DMS53 treated with DMSO at 0.1 percent for 48 hours (cell line): ENCODE measurements at regions not wholly inside any gene's neighbourhood (a gene's known extent, or its start where the extent isn't known, plus 50 kb on each side); places are given as distances from the start of the nearest gene placed in this dataset.
"Not testable (repeated sequence)": the region's sequence is repeated elsewhere in the genome, so short reads cannot be mapped to it uniquely, and the experiment has no call there.

ENCODE experiments used
- DNase-seq: peaks from one replicate; lab custom pipeline; 2025; ENCODE audit not compliant: unreplicated experiment; lab: John Stamatoyannopoulos, UW

DNA sequence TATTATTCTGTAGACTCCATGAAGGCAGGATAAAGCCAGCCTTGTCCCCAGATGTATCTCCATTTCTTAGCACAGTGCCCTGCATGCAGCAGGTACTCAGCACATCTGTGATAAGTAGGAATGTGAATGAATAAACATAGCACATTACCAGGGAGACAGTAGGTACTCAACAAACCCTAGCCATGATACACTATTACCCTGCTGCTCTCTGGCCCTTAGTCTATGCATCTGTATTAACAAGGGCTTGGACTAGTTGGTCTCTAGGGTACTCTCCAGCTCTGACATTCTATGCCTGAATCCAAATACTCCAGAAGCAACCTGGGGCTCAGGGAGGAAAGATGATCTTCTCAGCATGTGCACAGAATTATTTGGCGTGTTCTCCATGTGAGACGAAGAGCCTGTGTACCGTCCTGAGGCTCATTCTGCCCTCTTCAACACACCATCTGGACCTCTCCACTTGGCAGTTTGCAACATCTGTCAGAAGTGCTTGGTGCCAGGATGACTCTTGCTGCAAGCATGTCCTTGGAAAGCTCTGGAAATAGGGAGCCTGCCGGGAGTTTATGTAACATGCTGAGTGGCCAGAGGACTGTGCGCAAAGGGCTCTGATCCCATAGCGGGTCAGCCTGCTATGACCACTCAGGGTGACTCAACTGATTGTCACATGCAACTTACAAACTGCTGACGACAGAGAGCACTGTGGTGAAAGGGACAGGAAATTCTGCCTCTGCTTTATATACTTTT is 228.2 kb upstream of the USP24 start:
- DNase-seq = no peak

DNA sequence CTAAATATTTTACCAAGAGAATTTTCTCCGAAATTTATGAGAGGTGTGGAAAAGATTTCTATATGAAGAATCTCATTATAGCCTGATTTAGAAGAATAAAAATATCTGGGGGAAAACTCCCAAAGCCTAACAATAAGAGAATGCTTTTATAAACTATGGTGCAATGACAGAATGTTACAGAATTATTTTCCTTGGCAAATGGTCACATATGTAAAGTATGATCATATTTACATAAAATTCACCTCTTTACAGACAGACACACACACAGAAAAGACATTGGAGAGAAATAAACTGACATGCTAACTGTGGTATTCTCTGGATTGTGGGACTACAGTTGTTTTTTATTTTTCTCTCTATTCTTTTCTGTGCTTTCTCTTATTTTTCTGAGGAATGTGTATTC is 226.3 kb upstream of the USP24 start:
- no peak for DNase-seq

DNA sequence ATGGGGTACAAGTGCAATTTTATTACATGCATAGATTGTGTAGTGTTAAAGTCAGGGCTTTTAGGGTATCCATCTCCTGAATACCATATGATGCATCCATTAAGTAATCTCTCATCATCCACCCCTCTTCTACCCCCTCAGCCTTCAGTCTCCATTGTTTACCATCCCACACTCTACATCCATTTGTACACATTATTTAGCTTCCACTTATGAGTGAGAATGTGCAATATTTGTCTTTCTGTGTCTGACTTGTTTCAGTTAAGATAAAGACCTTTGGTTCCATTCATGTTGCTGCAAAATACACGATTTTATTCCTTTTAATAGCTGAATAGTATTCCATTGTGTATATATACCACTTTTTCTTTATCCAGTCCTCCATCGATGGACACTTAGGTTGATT is 222.5 kb upstream of the USP24 start:
- DNase-seq = peak; percentile 21

DNA sequence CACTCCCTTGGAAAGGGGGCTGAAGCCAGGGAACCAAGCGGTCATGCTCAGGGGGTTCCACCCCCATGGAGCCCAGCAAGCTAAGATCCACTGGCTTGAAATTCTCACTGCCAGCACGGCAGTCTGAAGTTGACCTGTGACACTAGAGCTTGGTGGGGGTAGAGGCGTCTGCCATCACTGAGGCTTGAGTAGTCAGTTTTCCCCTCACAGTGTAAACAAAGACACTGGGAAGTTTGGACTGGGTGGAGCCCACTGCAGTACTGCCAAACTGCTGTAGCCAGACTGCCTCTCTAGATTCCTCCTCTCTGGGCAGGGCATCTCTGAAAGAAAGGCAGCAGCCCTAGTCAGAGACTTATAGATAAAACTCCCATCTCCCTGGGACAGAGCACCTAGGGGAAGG is 215.6 kb upstream of the USP24 start:
- not testable (repeated sequence) for DNase-seq

DNA sequence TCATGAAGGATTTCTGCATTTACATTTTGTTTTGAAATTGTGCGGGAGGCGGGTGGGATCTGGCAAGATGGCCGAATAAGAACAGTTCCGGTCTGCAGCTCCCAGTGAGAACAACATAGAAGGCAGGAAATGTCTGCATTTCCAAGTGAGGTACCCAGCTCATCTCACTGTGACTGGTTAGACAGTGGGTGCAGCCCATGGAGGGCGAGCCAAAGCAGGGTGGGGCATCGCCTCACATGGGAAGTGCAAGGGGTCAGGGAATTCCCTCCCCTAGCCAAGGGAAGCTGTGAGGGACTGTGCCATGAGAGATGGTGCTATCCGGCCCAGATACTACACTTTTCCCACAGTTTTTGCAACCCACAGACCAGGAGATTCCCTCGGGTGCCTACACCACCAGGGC is 215.0 kb upstream of the USP24 start:
- not testable (repeated sequence) for DNase-seq

DNA sequence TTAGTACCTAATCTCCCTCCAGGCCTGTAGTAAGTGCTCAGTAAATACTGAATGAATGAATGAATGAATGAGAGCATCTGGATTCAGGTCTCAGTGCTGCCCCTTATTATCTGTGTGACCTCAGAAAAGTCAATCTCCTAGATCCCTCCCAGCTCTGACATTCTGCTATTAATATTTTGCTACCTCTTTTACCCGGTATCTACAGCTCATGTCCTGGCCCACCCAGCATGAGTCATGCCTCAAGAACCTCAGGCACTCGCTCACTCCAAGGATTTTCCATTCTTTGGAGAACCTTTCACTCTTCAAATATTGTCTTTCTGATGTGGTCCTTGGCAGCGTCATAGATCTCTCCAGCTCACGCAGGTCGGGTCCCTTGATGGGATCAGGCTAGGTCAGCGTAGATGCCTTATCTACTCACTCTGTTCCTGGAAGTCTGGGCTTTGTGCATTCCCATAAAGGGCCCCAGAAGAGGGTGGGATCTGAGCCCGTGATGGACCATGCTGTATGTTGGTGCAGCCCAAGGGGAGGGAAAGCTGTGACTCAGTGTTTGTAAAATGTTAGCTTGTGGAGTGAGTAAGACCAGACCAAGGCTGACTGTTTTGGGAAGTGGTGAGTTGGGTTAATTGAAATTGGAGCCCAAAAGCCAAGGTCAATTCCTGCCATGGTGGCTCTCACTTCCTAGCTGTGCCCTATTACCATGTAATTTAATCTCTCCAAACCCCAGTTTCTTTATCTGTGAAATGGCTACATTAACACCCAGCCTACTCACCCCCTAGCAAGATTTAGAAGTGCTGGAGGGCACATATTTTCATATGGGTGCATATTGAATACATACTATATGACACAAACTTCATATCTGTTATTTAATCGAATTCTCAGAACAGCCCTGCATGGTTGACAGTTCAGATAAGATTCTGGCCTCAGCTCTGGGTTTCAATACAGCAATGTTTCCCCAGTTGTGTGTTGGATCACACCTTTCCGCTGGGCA is 214.1 kb upstream of the USP24 start:
- DNase-seq = peak; percentile 20

DNA sequence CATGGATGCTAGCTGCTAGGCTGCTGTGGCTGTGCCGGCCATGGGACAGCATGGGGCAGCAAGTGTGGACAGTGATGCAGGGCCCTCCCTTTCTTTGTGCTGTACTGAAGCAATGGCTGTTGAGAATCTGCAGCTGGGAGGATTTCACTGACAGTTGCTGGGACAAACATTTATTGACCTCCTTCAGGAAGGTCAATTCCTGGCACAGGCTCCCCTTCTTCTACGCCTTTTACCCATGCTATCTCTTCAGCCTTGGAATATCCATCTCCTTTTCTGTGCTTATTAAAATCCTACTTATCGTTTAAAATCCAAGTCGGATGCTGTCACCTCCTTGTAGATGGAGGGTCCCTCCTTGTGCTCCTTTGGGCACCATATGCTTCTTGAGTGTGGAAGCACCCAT is 213.1 kb upstream of the USP24 start:
- no peak for DNase-seq

DNA sequence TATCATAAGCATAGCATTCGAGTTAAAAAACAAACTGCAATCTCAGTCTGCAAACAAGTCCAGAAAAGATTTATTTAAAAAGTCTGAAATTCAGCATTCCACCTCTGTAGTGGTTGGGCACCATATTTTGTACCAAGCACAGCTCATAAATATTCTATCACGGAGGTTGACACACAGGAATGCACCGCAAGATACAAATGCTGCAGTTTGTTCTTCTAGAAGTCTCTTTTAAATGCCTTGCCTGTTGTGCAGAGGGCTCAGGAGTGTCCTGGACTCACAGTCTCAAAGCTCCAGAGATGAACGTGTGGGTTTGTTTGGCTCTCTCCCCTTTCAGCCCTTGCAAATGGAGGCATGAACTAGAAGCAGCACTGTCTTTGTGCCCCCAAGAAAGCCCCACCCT is 212.4 kb upstream of the USP24 start:
- DNase-seq = no peak

DNA sequence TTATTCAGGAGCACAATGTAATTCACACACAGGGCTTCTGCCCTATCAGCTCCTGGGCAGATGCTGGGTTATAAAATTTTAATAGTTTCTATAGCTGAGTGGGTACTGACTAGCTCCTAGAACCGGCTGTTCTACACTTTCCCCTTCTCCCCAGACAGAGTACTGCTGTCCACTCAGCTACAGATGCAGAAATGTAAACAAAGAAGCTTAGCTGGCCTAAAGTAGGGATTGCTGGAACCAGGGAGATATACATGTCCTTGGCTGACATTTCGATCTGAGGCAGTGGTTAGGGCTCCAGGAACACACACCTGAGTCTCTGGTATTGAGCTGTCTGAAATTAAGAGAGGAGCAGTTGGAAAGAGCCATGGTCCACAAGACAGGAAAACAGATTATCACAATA is 211.5 kb upstream of the USP24 start:
- DNase-seq = no peak

DNA sequence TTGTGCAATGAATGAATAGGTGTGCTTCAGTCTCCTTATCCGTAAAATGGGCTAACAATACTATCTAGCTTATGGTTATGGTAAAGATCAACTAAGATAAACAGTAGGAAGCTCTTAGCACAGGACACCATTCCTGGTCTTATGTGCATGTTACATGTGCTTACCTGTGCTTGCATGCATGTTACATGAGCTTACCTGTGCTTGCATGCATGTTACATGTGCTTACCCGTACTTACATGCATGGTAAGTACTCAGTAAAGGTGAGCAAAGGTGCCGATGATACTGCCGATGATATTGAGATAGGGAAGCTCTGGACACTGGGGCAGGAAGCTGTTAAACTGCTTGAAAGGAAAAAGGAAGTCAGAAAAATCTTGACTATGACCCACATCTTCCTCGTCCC is 211.0 kb upstream of the USP24 start:
- no peak for DNase-seq

DNA sequence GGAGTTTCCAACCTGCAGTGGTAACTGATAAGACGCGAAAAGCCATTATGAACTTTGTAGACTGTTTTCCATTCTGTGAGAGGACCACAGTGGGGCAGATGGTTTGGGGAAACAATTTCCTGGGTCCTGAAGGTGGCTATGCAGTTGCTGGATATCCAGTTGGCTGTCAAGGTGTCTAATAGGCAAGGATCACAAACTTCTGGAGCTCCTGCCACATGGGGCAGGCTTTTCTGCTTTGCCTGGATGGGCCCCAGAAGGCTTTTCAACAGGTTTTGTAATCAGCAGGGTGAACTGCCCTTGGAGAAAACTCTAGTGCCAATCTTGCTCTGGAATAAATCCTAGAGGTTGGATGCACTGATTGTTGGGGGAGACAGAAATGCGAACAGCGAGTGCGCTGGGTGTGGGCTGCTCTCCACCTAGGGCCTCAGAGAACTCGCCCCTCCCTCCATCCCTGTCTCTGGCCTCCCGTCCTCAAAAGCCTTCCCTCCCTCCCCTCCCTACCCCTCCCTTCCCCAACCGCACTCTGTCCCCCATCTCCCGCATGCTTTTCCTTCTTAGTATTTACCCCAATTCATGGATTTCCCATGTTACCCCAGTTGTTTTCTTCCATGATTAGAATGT is 210.3 kb upstream of the USP24 start:
- DNase-seq = no peak

DNA sequence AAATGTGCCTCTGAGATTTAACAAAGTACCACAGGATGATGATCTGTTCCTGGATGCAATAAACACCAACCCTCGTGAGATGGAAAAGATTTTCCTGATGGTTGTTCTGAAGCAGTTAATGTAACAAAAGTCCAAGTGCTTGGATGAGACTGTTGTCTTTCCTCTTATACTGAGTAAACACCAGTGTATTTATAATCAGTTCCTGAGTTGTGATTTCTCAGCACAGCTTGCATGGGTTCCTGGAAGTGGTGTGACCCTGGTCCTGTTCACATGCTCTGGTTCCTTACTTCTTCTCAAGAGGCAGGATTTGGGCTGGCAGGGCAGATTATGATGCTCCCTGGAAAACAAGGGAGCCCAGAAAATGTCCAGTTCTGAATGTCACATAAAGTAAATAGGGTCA is 208.2 kb upstream of the USP24 start:
- peak; percentile 59 for DNase-seq

DNA sequence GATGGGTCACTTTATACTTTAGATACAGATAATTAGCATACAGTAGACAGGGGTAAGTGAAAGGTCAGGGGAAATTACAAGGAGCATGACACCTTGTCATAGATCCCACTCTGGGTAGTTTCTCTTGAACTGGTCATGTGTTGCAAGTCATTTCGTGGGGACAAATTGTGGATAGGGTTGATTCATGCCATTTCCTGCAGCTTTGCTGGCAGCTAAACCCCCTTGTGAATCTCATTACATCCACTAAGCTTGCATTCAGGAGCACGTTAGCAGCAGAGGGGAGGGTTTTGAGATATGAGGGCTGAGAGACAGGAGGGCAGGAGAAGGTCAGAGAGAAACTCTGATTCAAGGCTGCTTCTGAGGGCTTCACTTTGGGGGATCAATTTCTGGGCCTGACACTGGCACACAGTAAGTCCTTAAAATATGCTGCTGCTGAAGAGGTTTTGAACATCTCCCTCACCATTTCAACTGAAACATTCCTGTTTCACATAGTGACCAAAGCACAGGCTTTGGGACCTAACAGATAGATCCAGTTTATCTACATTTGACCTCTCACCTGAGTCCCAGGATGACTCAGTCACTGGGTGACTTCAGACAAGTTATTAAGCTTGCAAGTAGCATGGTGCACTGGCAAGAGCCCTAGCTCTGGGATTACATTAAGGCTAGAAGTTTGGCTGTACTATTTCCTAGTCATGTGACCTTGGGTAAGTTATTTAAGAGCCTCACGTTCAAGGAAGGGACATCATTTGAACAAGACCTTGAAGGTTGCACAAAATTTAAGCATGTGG is 206.0 kb upstream of the USP24 start:
- peak; percentile 10 for DNase-seq

DNA sequence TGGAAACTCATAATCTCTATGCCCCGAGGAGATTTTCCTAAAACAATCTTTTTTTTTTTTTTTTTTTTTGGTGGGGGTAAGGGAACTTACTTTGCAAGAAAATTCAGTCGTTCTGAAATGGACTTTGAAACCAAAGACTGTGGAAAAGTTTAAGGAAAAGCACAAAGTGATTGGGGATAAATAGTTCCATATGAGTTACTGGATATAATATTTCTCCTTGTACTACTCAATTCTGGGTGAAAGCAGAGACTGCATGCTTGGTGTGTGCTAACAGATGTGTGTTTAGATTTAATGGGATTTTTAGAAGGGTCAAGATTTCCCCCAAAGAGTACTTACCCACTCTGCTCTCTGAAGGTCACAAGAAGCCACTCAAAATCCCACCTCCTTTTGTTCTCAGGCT is 204.9 kb upstream of the USP24 start:
- no peak for DNase-seq

DNA sequence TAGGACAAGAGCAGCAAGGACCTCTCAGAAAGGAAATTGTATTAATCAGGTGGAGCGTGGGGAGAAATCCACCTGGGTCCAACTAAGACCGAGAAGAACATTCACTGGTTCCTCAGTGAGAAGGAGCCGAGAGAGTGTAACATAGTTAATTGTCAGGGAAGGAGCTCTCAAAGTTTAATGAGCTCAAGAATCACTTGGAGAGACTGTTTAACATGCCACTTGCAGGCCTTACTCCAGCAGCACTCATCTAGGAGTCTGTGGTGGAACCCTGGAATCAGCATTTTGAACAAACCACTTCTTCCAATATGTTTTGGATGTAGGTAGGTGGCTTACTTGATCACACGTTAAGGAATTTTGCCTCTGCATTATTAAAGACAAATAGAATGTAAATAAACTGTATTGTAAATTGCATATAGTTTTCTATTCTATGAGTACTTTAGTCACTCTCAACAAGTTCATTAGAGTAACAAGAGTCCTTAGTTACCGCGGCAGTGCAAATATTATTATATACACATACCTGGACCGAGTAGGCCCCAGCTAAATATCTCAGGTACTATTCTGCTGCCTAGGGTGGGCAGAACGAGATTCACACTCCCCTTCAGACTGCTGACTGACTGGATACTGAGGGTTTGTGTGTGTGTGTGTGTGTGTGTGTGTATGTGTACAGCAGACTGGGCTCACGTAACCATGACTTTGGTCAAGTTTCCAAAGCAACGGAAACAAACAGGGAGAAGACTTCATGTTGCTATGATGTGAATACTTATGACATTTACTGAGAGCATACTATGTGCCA is 203.2 kb upstream of the USP24 start:
- no peak for DNase-seq

DNA sequence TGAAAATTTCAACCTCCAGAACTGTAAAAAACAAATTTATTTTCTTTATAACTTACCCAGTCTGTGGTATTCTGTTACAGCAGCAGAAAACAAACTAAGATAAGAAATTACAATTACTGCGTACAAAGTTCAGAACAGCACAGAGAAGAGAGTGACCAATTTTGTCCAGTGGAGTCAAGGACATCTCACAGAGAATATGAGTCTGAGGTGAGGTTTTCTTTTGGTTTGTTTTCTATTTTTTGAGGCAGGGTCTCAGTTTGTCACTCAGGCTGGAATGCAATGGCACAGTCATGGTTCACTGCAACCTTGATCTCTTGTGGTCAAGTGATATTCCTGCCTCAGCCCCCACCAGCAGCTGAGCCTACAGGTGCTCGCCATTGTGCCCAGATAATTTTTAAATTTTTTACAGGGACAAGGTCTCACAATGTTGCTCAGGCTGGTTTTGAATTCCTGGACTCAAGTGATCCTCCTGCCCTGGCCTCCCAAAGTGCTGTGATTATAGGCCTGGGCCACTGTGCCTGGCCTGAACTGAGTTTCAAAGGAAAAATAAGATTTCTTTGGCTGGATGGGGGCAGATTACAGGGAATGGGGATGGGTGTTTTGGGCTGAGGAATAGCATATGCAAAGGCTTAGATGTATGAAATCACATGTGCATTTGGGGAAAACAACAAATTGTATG is 201.1 kb upstream of the USP24 start:
- DNase-seq = no peak

DNA sequence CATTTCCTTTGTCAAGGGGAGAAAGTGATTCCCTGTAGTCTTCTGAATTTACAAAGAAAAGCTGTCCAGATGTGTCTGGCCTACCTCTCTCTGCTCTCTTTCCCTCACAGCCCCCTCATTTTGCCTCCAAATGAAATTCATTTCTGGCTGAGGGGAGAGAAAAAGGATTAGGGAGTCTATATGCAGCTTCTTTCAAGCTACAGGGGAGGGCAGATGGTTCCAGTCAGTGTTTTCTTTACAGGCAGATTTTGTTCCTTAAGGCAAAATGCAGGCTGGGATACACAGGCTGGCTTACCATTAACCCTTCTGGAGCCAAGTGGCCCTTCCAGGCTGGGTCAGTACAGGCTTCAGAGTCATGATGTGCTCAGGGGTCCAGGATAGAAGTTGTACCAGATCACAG is 198.1 kb upstream of the USP24 start:
- DNase-seq = no peak

DNA sequence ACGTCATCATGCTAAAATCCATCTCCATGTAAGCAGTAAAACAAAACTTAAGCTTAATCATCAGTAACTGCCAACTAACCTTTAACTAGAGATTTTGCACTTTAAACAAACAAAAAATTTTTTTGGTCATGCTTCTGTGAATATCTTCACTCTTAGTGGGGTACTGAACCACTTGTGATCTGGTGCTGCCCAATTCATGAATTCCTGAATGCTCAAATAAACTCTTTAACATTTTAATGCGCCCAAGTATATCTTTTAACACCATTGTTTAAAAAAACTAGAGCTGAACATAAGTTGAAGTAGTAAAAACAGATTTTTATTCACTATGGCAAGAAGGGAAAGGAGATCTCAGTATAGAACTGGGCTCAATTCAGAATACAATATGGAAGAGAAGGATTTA is 196.9 kb upstream of the USP24 start:
- no peak for DNase-seq

DNA sequence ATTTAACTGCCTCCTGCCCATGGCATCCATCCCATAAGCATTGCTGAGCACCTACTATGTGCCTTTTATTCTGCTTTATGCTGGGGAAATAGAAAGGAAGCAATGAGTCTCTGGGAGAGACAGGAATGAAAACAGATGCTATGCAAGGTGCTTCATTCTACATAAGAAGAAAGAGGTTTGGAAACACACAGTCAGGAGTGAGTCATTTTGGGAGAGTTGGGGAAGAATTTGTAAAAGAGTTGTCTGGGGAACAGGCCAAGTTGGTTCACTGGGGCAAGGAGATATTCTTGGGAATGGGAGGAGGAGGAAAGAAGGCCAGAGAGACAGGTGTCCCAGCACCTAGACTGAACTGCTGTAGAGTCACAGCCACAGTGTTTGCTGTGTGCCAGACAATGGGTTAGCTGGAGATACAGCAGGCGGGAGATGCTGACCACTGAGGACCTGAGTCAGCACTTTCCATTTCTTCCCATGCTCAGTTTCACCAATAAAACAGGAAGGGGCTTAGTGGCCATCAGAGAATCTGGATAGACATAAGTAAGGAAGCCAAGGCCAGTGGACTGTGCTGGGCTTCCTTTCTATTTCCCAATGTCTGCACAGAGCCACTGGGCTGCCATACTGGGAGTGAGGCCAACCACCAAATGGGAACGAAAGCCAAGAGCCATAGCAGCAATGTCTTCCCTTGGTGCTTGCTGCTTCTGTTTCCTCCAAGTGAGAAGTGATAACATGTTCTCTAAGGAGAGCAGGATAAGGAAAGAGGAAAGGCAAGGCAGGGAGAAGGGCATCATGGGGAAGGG is 187.7 kb upstream of the USP24 start:
- no peak for DNase-seq
